ENCODE measurements at regions not wholly inside any gene's neighbourhood (a gene's known extent, or its start where the extent isn't known, plus 50 kb on each side); places are given as distances from the start of the nearest gene placed in this dataset.
"Not testable (repeated sequence)": the region's sequence is repeated elsewhere in the genome, so short reads cannot be mapped to it uniquely, and the experiment has no call there.

- not testable (repeated sequence) for TF ChIP-seq CTCF, POLR2A, EP300, POLR2AphosphoS5 (IDR thresholded peaks at IDR 0.05)
These were observed 166.0 kb downstream of the RRAGB start for GRCh38 chrX:55883541-55883940.

Measured in sigmoid colon (tissue), 4 donors.